GM06990 (cell line): ENCODE measurements at regions not wholly inside any gene's neighbourhood (a gene's known extent, or its start where the extent isn't known, plus 50 kb on each side); places are given as distances from the start of the nearest gene placed in this dataset.

Experiments used
- DNase-seq: peaks from one replicate; pipeline ENCODE4 v3.0.0-alpha.2; 2011; ENCODE audit not compliant: insufficient read length; ENCODE audit errors: extremely low read depth
- H3K27me3 ChIP-seq: replicated peaks from 2 replicates; pipeline ENCODE4 v1.6.0; 2011; ENCODE audit warnings: low read length; ENCODE audit not compliant: control insufficient read depth, insufficient read depth
- H3K36me3 ChIP-seq: 2 replicates; pipeline ENCODE4 v1.5.1; 2011; ENCODE audit warnings: low read length; ENCODE audit not compliant: control insufficient read depth, insufficient read depth
- H3K4me3 ChIP-seq: replicated peaks from 2 replicates; pipeline ENCODE4 v1.5.1; 2011; ENCODE audit warnings: low read depth, mild to moderate bottlenecking, control low read depth, low read length
- TF ChIP-seq, protein P1 (sequence below): IDR thresholded peaks from 2 replicates; pipeline ENCODE4 v1.5.1; 2011; ENCODE audit warnings: low read length, control low read depth, mild to moderate bottlenecking, inconsistent platforms; ENCODE audit not compliant: insufficient read depth, poor library complexity, severe bottlenecking

DNA sequence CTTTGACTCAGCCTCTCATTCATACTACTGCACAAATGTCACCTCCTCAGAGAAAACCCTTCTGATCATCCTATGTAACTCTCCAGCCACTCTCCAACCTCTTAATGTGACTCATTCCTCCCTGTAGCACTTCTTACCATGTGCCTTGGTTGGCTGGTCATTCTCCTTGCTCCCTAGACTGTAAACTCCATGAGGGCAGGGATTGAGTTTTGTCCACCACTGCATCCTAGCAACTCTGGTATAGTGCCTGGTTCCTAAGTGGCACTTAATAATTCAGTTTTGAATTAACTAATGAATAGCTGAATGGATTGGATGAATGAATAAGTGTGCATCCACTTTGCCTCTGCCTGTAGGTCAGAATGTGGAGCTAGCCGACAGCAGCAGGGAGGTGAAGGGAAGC lies 202.5 kb upstream of the HES1 start:
- no peak overlapping the region for H3K4me3 ChIP-seq
- H3K36me3 ChIP-seq = no peaks in the 10 kb centered on the region
- TF ChIP-seq, protein P1, sequence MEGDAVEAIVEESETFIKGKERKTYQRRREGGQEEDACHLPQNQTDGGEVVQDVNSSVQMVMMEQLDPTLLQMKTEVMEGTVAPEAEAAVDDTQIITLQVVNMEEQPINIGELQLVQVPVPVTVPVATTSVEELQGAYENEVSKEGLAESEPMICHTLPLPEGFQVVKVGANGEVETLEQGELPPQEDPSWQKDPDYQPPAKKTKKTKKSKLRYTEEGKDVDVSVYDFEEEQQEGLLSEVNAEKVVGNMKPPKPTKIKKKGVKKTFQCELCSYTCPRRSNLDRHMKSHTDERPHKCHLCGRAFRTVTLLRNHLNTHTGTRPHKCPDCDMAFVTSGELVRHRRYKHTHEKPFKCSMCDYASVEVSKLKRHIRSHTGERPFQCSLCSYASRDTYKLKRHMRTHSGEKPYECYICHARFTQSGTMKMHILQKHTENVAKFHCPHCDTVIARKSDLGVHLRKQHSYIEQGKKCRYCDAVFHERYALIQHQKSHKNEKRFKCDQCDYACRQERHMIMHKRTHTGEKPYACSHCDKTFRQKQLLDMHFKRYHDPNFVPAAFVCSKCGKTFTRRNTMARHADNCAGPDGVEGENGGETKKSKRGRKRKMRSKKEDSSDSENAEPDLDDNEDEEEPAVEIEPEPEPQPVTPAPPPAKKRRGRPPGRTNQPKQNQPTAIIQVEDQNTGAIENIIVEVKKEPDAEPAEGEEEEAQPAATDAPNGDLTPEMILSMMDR = no peak
- no peaks in the 10 kb centered on the region; the same call in 1 of the 2 replicates for H3K27me3 ChIP-seq
- no peak for DNase-seq

DNA sequence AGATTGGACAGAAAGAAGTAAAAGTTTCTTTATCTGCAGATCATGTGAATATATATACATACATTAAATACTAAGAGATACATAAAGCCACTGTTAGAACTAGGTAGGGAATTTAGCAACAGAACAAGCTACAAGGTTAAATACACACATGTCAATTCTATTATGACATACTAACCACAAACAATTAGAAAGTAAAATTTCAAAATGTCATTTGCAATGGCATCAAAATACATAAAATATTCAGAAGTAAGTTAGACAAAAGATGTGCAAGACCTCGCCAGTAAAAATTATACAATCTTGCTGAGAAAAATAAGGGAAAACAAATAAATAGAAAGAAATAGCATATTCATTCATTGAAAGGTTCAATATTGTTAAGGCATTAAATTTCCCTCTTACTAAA lies 200.0 kb upstream of the HES1 start:
- no peaks in the 10 kb centered on the region for H3K27me3 ChIP-seq
- TF ChIP-seq, protein P1 = no peak
- no peak for DNase-seq
- no peak overlapping the region for H3K4me3 ChIP-seq
- no peaks in the 10 kb centered on the region for H3K36me3 ChIP-seq

DNA sequence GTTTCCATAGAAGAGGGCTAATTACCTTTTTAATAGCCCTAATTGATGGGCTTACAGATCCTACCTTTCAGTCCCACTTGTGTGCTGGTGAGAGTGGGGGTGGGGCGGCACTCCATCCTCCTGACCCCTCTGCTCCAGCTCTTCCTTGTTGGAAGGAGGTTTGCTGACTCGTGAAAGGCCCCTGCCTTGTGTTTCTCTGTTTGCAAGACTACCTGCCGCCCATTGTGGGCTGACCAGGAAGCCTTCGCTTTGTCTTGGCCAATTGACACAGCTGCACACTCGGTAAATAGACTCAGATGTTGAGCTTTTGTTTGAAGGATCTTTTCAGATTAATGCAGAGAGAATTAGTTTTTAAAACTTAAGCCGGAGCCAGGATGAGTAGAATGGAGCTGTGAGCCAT lies 197.3 kb upstream of the HES1 start:
- Histone ChIP-seq H3K4me3 (no peak overlapping the region), H3K36me3 (no peaks in the 10 kb centered on the region), H3K27me3 (no peaks in the 10 kb centered on the region)
- no peak for DNase-seq
- TF ChIP-seq, protein P1 = no peak

DNA sequence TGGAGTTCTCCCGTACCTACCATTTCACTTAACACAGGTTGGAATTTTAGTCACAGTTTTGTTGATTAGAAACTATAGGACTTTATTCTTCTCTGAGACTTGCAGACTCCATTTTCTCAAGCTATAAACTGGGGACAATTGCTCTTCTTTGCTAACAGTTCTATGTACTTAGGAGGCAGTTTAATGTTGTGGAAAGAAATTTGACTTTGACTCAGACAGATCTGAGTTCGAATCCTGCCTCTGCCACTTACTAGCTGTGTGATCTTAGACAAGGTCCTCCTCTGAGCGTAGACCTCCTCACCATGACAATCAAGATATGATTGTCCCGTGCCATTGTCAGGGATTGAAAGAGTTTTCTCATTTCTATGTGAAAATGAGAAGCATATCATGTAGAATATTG lies 196.4 kb upstream of the HES1 start:
- TF ChIP-seq, protein P1 = no peak

DNA sequence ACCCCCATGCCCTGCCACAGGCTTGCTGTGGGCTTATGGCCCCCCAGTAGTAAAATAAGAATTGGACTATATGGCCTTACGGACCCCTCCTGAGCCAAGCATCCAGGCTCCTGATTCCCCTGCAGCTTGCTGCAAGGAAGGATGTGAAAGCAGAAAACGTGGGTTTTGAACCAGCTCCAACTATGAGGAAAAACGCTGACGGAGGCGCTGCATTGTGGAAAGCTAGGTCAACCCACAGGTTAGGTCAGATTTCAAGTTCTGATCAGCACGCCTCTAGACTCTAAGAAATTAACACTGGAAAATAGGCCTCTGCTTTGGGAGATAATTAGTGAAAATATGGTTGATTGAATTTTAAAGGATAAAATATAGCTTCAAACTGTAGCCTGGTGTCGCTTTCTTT lies 195.4 kb upstream of the HES1 start:
- no peak for DNase-seq
- Histone ChIP-seq H3K4me3 (no peak overlapping the region), H3K36me3 (no peaks in the 10 kb centered on the region), H3K27me3 (no peaks in the 10 kb centered on the region; the same call in 1 of the 2 replicates)
- TF ChIP-seq, protein P1 = no peak

More for the DNA sequence above, 196.4 kb upstream of the HES1 start:
- H3K36me3 ChIP-seq = no peaks in the 10 kb centered on the region
- no peak for DNase-seq
- no peaks in the 10 kb centered on the region; the same call in 1 of the 2 replicates for H3K27me3 ChIP-seq
- H3K4me3 ChIP-seq = no peak overlapping the region

DNA sequence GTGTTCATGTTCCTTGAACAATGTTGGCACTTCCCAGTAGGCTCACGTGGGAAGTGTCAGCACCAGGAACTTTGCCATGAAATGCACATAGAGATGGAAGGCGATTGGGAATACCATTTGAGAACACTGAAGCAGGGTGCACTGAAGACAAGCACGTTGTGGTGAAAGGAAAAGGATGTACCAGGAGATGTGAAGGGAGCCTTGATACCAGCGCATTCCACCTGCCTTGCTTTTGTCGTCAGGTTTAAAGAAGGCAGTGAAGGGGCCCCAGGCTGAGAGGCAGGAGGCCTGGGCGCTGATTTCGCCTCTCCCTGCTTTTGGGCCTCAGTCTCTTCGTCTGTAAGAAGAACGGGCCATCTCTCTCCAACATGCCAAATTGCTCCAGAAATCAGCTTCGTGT lies 194.5 kb upstream of the HES1 start:
- Histone ChIP-seq H3K36me3 (no peaks in the 10 kb centered on the region), H3K27me3 (no peaks in the 10 kb centered on the region; the same call in 1 of the 2 replicates), H3K4me3 (no peak overlapping the region)
- no peak for DNase-seq
- TF ChIP-seq, protein P1 = no peak
